ENCODE measurements at regions not wholly inside any gene's neighbourhood (a gene's known extent, or its start where the extent isn't known, plus 50 kb on each side); places are given as distances from the start of the nearest gene placed in this dataset.

DNA sequence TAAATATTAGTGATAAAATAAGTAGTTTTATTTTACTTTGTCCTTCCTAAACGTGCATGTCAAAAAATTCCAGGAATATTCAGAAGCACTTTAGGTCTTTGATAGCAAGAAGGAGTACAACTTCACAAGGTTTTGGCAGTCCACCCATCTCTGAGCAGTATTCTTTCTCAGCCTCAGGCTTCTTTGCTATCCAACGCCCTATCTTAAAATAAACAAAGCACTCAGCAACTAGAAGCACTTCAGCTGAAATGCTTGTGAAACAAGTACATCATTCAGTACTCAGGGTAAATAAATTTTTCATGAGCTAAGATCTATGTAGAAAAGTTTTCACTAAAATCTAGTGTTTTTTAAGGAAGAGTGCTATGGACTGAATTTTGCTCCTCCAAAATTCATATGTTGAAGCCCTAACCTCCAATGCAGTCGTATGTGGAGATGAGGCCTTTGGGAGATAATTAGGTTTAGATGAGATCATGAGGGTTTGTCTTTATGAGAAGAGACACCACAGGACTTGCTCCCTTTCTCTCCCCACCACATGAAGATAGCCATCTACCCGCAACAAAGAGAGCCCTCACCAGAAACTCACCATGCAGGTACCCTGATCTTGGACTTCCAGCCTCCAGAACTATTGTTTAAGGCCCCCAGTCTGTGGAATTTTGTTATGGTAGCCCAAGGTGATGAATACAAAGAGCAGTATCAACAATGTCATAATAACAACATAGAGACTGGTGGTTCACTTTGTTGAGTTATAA is 539.1 kb downstream of the TFAP2A start:
- no peaks in the 10 kb centered on the region for H3K36me3 ChIP-seq (ENCODE audit: control insufficient read depth, insufficient read depth, low read length)
- H3K9me1 ChIP-seq (ENCODE audit: insufficient read depth, low read length) = no peaks in the 10 kb centered on the region
- H2AFZ ChIP-seq (replicated peaks; ENCODE audit: low read length, poor library complexity) = no peak overlapping the region
- no peak overlapping the region for H3K56ac ChIP-seq (ENCODE audit: extremely low read depth, insufficient read depth, low read length)
- ChIA-PET CTCF (interaction anchor here (1.3 kb wide), 1 partner anchor 10 kb away, joined by 3 read pairs; no protein-coding TSS in a partner anchor), POLR2A (ENCODE audit: unreplicated experiment) (no interaction called here)
- H3K4me2 ChIP-seq (ENCODE audit: low read depth, low read length) = no peak overlapping the region
- H3K79me1 ChIP-seq (ENCODE audit: low read depth in 1 of 2, low read length in 2 of 2) = no peaks in the 10 kb centered on the region
- no peak overlapping the region for H3K18ac ChIP-seq (ENCODE audit: low read depth, low read length)
- H3K4ac ChIP-seq (ENCODE audit: low read depth, low read length) = no peak overlapping the region
- TF ChIP-seq RCOR1 (IDR thresholded peaks at IDR 0.05; ENCODE audit: insufficient replicate concordance, low read length) = no peak
- TF ChIP-seq, protein P1, sequence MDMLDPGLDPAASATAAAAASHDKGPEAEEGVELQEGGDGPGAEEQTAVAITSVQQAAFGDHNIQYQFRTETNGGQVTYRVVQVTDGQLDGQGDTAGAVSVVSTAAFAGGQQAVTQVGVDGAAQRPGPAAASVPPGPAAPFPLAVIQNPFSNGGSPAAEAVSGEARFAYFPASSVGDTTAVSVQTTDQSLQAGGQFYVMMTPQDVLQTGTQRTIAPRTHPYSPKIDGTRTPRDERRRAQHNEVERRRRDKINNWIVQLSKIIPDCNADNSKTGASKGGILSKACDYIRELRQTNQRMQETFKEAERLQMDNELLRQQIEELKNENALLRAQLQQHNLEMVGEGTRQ (IDR thresholded peaks at IDR 0.05; ENCODE audit: low read depth, low read length) = no peak
- no peak for TF ChIP-seq RAD21 (IDR thresholded peaks at IDR 0.05; ENCODE audit: low read length)
- TF ChIP-seq NFE2L2 (IDR thresholded peaks at IDR 0.05; ENCODE audit: low read depth, low read length) = no peak
- TF ChIP-seq BHLHE40 (IDR thresholded peaks at IDR 0.05; ENCODE audit: low read depth, low read length) = no peak
- TF ChIP-seq SMC3 (IDR thresholded peaks at IDR 0.05; ENCODE audit: low read depth, low read length) = no peak
- no peak for TF ChIP-seq FOS (IDR thresholded peaks at IDR 0.05; ENCODE audit: low read depth, low read length)
- TF ChIP-seq, protein P2, sequence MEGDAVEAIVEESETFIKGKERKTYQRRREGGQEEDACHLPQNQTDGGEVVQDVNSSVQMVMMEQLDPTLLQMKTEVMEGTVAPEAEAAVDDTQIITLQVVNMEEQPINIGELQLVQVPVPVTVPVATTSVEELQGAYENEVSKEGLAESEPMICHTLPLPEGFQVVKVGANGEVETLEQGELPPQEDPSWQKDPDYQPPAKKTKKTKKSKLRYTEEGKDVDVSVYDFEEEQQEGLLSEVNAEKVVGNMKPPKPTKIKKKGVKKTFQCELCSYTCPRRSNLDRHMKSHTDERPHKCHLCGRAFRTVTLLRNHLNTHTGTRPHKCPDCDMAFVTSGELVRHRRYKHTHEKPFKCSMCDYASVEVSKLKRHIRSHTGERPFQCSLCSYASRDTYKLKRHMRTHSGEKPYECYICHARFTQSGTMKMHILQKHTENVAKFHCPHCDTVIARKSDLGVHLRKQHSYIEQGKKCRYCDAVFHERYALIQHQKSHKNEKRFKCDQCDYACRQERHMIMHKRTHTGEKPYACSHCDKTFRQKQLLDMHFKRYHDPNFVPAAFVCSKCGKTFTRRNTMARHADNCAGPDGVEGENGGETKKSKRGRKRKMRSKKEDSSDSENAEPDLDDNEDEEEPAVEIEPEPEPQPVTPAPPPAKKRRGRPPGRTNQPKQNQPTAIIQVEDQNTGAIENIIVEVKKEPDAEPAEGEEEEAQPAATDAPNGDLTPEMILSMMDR (conservative IDR thresholded peaks at IDR 0.05; ENCODE audit: low read depth, low read length) = no peak
- no peak for TF ChIP-seq RFX5 (IDR thresholded peaks at IDR 0.05; ENCODE audit: low read depth, low read length)
- TF ChIP-seq, protein P3, sequence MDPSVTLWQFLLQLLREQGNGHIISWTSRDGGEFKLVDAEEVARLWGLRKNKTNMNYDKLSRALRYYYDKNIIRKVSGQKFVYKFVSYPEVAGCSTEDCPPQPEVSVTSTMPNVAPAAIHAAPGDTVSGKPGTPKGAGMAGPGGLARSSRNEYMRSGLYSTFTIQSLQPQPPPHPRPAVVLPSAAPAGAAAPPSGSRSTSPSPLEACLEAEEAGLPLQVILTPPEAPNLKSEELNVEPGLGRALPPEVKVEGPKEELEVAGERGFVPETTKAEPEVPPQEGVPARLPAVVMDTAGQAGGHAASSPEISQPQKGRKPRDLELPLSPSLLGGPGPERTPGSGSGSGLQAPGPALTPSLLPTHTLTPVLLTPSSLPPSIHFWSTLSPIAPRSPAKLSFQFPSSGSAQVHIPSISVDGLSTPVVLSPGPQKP (IDR thresholded peaks at IDR 0.05; ENCODE audit: borderline replicate concordance, low read depth, low read length) = no peak
- TF ChIP-seq MXI1 (IDR thresholded peaks at IDR 0.05; ENCODE audit: borderline replicate concordance, low read depth, low read length) = no peak
- no peak for TF ChIP-seq POLR2A (IDR thresholded peaks at IDR 0.05; ENCODE audit: low read depth, low read length)
- TF ChIP-seq CHD1 (IDR thresholded peaks at IDR 0.05; ENCODE audit: low read depth, low read length) = no peak
- H3K23ac ChIP-seq (ENCODE audit: low read depth, low read length) = no peak overlapping the region
- no peak overlapping the region for H3K4me3 ChIP-seq (ENCODE audit: insufficient read depth, low read depth, low read length)
- BruUV-seq (replicated peaks) = no TSS peak
- H3K27ac ChIP-seq (ENCODE audit: insufficient read depth, low read length) = no peak overlapping the region
- H3K9ac ChIP-seq (ENCODE audit: low read depth, low read length) = no peak overlapping the region
- no peak overlapping the region for H4K91ac ChIP-seq (ENCODE audit: insufficient read depth, low read depth, low read length)
- dilution Hi-C loops (cut with HindIII; ENCODE audit: low sequenced_read_pairs, unreplicated experiment) = no loop called here
- no peaks in the 10 kb centered on the region for H3K27me3 ChIP-seq (ENCODE audit: control insufficient read depth, insufficient read depth, low read length)
- no peaks in the 10 kb centered on the region for H3K4me1 ChIP-seq (ENCODE audit: control insufficient read depth, insufficient read depth, low read length)
- DNase-seq (peak; percentile 28), ATAC-seq (ENCODE audit: low read depth) (peak; percentile 65)
- H4K20me1 ChIP-seq (ENCODE audit: insufficient read depth, low read length) = no peaks in the 10 kb centered on the region
- no peak overlapping the region for H3K14ac ChIP-seq (replicated peaks; ENCODE audit: low read depth, low read length)
- H2BK120ac ChIP-seq (ENCODE audit: low read depth, low read length) = no peak overlapping the region
- in situ Hi-C loops (cut with MboI; ENCODE audit: low sequenced_read_pairs) = no loop called here
- no peak overlapping the region for H2BK20ac ChIP-seq (ENCODE audit: low read depth, low read length)
- no peak overlapping the region for H4K5ac ChIP-seq (ENCODE audit: low read depth, low read length)
- H4K8ac ChIP-seq (ENCODE audit: low read depth in 2 of 2, low read length in 2 of 2) = no peak overlapping the region
- no peak overlapping the region for H2AK9ac ChIP-seq (replicated peaks; ENCODE audit: low read depth, low read length, poor library complexity)
- no peak overlapping the region for H2AK5ac ChIP-seq (ENCODE audit: low read depth, low read length)
- no peak overlapping the region for H2BK5ac ChIP-seq (ENCODE audit: low read depth, low read length, poor library complexity, severe bottlenecking)
- WGBS, 2 experiments (ENCODE audit: extremely low coverage in 2 of 2, insufficient read length in 1 of 2) = no CpG with 5 or more reads among the region's 4 CpGs
- peaks cover 3% of the 10 kb centered on the region; the same call in 1 of the 2 replicates for H3K9me3 ChIP-seq (ENCODE audit: control insufficient read depth, insufficient read depth, low read length)
- H2BK15ac ChIP-seq (ENCODE audit: low read depth, low read length) = no peak overlapping the region
- intact Hi-C loops (cut with micrococcal nuclease) = no loop called here
